Hindlimb muscle (tissue), 1 donor: ENCODE measurements at regions not wholly inside any gene's neighbourhood (a gene's known extent, or its start where the extent isn't known, plus 50 kb on each side); places are given as distances from the start of the nearest gene placed in this dataset.
"Not testable (repeated sequence)": the region's sequence is repeated elsewhere in the genome, so short reads cannot be mapped to it uniquely, and the experiment has no call there.

ENCODE experiments used
- DNase-seq: peaks from one replicate; pipeline ENCODE4 v3.0.0-alpha.2; 2013

DNA sequence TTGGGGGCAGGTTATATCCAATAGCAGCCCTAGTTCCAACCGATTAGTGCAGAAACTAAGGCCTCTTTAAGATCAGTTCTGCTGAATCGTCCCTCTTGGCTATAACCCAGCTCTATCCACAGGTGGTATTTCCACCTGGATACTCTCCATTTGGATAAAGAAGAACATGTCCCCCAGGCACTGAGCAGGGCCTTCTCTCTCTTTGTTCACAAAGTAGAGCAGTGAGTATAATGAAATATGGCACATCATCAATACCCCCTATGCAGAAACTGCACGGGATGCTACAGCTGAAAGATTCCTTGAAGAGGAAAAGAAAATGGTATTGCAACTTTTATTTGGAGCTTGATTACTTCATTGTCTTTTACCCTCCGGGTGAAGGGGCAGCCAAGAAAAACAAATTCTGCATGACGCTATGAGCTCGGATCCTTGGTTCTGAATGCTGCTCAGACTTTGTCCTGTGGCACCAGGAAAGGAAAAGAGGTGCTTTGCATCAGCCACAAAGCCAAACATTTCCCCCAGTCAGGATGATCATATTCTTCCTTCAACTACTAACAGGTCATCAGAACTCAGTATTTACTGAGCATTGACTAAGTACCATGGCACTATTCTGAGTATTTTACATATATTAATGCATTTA, 399.7 kb downstream of the NPIPA8 start:
- DNase-seq, result no peak

- DNase-seq, result no peak
Observed at GRCh38 chr16:17930280-17930679, 406.3 kb downstream of the NPIPA8 start.

DNA sequence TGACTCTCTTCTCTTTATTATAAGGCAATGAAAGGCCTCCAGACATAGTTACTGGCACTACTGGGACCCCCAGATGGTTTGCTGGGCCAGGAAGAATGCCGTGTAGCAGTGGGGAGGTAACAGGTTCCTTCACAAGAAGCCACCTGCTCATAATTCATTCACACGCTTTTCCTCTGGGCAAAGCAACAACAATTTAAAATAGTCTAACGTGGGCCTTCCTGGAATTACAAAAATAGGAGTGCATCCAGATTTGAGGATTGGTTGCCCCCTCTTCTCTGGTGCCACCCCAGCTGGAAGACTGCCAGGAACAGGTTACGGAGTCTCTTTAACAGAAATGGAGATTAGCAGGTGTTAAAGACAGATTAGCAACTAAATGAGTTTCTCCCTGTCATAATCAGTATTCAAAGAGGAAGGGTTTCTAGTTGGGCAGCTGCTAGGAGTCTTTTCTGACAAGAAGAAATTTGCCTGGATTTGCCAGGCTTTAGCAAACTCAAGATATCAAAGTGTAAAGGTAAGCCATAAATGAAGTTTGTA, 409.6 kb downstream of the NPIPA8 start:
- DNase-seq, result no peak

- DNase-seq, result no peak
Observed at GRCh38 chr16:17926461-17926860, 410.1 kb downstream of the NPIPA8 start.

DNA sequence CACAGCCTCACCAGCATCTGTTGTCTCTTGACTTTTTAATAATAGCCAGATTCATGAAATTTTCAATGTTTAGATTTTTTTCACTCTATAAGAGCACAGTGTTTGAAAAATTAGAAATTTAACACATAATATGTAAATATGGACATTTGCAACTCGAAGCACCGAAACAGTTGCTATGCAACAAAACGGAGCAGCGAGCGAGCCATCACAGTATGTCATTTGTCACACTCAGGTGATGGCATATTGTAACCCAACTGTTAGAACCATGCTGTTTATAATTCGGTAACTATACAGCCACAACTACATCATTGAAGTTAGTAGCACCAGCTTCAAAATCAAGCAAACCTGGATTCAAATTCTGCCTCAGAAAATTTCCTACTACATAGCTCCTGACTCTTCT, 410.8 kb downstream of the NPIPA8 start:
- no peak for DNase-seq

- no peak for DNase-seq
Observed at GRCh38 chr16:17921357-17921978, 415.1 kb downstream of the NPIPA8 start.

- no peak for DNase-seq
Observed at GRCh38 chr16:17917316-17918019, 419.1 kb downstream of the NPIPA8 start.

DNA sequence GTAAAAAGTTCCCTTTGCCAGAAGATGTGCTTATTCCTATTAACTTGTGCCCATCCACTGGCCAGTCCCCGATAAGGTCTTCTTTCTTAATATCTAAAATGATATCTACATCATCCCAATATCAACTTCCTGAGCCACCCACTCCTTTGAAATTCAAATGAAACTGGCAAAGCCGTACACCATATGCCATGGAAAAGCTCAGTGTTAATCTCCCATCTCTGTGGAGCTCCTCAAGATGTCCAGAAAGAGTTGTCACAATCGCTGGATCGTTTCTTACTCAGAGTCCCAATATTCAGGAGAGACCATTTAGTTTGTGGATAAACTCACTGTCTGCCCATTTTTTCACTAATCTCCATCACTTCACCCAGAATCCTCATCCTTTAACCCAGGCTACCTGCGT, 420.7 kb downstream of the NPIPA8 start:
- no peak for DNase-seq

DNA sequence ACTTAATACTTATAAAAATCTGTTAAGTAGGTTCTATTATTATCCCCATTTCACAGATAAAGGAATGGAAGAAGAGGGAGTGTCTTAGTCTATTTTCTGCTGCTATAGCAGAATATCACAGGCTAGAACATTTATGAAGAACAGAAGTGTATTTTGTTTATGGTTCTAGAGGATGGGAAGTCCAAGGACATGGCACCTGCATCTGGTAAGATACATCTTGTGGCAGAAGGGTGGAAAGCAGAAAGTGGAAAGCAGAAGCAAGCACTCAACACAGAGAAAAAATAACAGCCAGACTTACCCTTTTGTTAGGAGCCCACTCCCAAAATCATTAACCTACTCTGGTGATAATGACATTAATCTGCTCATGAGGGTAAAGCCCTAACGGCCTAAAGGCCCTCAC, 422.4 kb downstream of the NPIPA8 start:
- no peak for DNase-seq

GRCh38 chr16:17911578-17911977, 425.0 kb downstream of the NPIPA8 start:
- DNase-seq, result not testable (repeated sequence)

DNA sequence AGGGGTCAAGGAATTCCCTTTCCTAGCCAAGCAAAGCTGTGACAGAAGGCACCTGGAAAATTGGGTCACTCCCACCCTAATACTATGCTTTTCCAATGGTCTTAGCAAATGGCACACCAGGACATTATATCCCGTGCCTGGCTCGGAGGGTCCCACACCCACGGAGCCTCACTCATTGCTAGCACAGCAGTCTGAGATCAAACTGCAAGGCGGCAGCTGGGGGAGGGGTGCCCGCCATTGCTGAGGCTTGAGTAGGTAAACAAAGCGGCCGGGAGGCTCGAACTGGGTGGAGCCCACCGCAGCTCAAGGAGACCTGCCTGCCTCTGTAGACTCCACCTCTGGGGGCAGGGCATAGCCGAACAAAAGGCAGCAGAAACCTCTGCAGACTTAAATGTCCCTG, 429.9 kb downstream of the NPIPA8 start:
- DNase-seq, result not testable (repeated sequence)

DNA sequence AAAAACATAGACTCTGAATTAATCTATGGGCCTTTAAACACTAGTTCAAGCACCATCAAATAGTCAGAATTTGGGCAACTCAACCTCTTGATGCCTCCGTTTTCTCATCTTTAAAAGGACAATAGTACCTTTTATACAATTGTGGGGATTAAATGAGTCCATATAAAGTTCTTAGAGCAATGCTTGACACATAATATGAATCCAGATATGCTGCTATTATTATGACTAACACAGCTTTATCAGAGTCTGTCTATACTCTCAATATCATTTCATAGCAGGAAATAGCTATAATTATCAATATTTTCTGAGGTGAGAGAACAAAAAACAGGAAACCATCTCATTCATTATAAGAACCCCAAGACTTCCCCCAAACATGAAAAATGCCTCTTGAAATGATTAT, 430.5 kb upstream of the XYLT1 start:
- no peak for DNase-seq

- no peak for DNase-seq
Observed at GRCh38 chr16:17899141-17899540, 428.4 kb upstream of the XYLT1 start.

DNA sequence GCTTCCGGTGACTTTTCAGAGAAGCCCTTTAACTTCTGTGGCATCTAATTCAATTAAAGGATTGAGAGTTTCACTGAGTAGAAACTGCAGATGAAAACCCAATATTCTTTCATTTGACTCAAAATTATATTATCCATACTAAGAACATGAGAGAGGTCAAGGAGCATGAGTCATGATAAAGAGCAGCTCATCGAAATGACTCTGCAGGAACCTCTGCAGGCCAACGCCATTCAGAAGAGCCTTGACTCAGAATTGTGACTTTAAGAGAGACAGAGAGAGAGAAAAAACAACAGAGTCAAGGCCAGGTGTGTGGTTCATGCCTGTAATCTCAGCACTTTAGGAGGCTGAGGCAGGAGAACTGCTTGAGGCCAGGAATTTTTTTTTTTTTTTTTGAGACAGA, 417.2 kb upstream of the XYLT1 start:
- DNase-seq, result no peak

DNA sequence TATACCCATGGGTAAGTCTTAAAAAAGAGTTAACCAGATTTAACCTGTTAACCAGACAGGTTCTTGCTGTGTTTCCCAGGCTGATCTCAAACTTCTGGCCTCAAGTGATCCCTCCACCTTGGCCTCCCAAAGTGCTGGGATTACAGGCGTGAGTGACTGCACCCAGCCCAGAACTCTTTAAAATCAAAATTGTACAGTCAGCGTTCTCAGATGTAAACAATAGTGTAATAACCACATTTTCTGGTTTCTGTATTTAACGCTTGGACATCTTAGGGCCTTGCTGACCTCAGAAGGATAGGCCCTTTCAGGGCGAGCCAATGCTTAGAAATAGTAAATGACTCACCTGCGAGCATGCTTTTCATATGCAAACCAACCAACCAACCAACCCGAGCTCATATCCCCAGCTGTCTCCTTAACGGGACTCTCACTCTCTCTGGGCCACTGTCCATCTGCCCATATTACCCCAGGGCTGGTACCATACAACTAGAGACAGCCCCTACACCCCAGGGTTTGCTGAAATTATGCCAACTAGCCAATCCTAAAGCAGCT, 415.0 kb upstream of the XYLT1 start:
- no peak for DNase-seq

GRCh38 chr16:17877821-17878360, 407.1 kb upstream of the XYLT1 start:
- DNase-seq, result no peak

- DNase-seq, result no peak
Observed at GRCh38 chr16:17866996-17867395, 396.2 kb upstream of the XYLT1 start.

GRCh38 chr16:17861981-17862479, 391.3 kb upstream of the XYLT1 start:
- DNase-seq, result no peak

GRCh38 chr16:17858061-17858460, 387.3 kb upstream of the XYLT1 start:
- DNase-seq, result no peak

DNA sequence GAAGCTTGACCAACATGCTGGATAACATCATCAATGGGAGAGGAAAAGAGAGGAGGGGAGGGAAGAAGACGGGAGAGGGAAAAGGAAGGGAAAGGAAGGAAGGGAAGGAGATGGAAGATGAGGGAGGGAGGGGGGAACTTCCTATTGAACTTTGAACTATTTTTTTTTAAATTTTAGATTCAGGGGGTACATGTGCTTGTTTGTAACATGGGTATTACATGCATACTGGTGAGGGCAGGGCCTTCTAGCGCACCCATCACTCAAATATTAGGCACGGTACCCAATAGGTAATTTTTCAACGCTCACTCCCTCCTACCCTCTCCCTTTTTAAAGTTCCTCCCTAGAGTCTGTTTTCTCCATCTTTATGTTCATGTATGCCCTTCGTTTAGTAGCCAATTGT, 383.2 kb upstream of the XYLT1 start:
- DNase-seq, result no peak

- DNase-seq, result no peak
Observed at GRCh38 chr16:17852977-17853702, 382.4 kb upstream of the XYLT1 start.

DNA sequence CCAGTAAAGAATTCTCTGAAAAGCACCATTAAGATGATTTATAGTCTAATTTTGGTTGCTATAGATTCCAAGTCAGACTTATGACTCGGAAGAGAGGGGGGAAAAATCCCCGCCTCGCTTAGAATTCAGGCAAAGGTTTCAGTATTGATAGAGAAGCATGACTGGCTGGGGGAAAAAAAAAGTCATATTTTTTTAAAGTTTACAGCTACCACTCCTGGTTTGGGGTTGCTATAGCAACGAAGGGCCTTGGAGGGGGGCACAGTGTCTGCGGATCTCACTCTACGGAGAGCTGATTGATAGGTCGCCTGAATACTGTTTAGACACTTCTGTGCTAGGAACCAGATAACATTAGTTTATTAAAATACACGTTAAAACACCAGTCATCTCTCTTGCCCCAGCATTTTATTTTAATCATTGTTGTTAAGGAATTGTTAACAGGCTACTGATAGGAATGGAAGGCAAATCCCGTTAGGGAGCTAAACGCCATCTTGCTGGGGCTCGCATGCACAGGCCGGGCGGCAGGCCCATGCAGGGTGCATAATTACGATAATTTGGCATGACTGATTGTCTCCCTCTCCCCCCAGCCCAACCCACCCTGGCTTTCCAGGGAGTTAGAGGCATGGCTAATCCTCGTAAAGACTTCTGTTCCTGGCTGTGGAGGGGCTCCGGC, 380.0 kb upstream of the XYLT1 start:
- no peak for DNase-seq
